ENCODE measurements at regions not wholly inside any gene's neighbourhood (a gene's known extent, or its start where the extent isn't known, plus 50 kb on each side); places are given as distances from the start of the nearest gene placed in this dataset.
"Not testable (repeated sequence)": the region's sequence is repeated elsewhere in the genome, so short reads cannot be mapped to it uniquely, and the experiment has no call there.

DNA sequence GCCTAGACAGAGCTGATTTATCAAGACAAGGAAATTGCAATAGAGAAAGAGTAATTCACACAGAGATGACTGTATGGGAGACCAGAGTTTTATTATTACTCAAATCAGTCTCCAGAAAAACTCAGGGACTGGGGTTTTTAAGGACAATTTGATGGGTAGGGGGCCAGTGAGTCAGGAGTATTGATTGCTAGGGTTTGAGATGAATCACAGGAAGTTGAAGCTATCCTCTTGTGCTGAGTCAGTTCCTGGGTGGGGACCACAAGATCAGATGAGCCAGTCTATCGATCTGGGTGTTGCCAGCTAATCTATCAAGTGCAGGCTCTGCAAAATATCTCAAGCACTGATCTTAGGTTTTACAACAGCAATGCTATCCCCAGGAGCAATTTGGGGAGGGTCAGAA lies 87.4 kb upstream of the TGIF2LY start:
- not testable (repeated sequence) for H3K9me3 Mint-ChIP-seq; H3K4me3 Mint-ChIP-seq; DNase-seq (ENCODE audit: low spot score); H3F3A ChIP-seq (replicated peaks; ENCODE audit: low read depth); H3K4me2 ChIP-seq; H3K36me3 Mint-ChIP-seq (ENCODE audit: low read depth); H3K4me1 ChIP-seq (ENCODE audit: insufficient read depth); H3K27me3 Mint-ChIP-seq (ENCODE audit: insufficient read depth, low read depth, poor library complexity); H4K20me1 ChIP-seq (replicated peaks; ENCODE audit: insufficient read depth); ATAC-seq; H3K9me2 ChIP-seq (ENCODE audit: insufficient read depth); H3K4me1 Mint-ChIP-seq; H3K27ac ChIP-seq (ENCODE audit: low read depth); H3K4me3 ChIP-seq; H3K36me3 ChIP-seq (ENCODE audit: insufficient read depth); H3K27me3 ChIP-seq (ENCODE audit: insufficient read depth); H2AFZ ChIP-seq; H3K79me2 ChIP-seq (replicated peaks; ENCODE audit: insufficient read depth); H3K27ac Mint-ChIP-seq

DNA sequence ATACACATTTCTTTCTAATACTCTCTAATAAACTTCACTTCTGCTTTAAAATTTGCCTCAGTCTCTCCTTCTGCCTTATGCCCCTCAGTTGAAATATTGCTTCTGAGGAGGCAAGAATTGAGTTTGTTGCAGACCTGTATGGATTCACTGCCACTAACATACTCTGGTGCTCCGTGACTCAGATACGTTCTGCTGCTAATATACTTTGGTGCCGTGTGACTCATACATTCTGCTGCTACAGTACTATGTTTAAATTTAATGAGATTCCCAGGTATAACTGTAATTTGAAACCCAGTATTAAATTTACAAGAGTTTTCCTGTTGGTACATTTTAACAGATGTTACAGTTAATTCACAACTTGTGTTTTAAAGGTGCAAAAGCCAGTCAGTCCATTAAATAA lies 84.3 kb upstream of the TGIF2LY start:
- H3K79me2 ChIP-seq (replicated peaks; ENCODE audit: insufficient read depth); H3K9me3 Mint-ChIP-seq; H2AFZ ChIP-seq; H4K20me1 ChIP-seq (replicated peaks; ENCODE audit: insufficient read depth); H3K4me2 ChIP-seq; H3K4me3 ChIP-seq; H3K4me3 Mint-ChIP-seq; H3K9me2 ChIP-seq (ENCODE audit: insufficient read depth); H3K36me3 ChIP-seq (ENCODE audit: insufficient read depth); DNase-seq (ENCODE audit: low spot score); H3K4me1 ChIP-seq (ENCODE audit: insufficient read depth); H3K36me3 Mint-ChIP-seq (ENCODE audit: low read depth); ATAC-seq; H3K27me3 Mint-ChIP-seq (ENCODE audit: insufficient read depth, low read depth, poor library complexity); H3K27me3 ChIP-seq (ENCODE audit: insufficient read depth); H3K4me1 Mint-ChIP-seq; H3F3A ChIP-seq (replicated peaks; ENCODE audit: low read depth); H3K27ac ChIP-seq (ENCODE audit: low read depth); H3K27ac Mint-ChIP-seq: not testable (repeated sequence)

DNA sequence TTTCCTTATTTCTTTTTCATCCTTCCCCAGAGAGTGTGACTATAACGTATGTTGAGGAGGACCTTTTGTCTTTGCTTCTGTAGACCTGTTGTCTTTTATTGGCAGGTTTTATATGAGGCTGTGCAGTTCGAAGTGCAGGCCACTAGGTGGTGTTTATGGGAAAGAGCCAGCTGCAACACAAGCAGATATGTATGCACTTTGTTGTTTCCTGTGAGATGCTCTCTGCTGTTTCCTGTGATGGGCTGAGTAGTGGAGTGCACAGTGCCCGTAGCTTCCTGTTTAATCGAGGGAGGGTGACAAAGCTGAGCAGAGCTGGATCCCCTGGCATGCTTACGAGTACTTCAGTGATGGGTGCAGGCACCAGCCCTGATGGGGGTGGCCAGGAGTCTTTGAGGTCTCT lies 51.8 kb upstream of the TGIF2LY start:
- H3K4me1 Mint-ChIP-seq; H3K36me3 Mint-ChIP-seq (ENCODE audit: low read depth); H3K4me2 ChIP-seq; H3K27me3 ChIP-seq (ENCODE audit: insufficient read depth); H3K36me3 ChIP-seq (ENCODE audit: insufficient read depth); H3K4me3 Mint-ChIP-seq; H3K27ac ChIP-seq (ENCODE audit: low read depth); H3K9me2 ChIP-seq (ENCODE audit: insufficient read depth); H2AFZ ChIP-seq; H3K79me2 ChIP-seq (replicated peaks; ENCODE audit: insufficient read depth); H3K27me3 Mint-ChIP-seq (ENCODE audit: insufficient read depth, low read depth, poor library complexity); H3K4me1 ChIP-seq (ENCODE audit: insufficient read depth); H3K27ac Mint-ChIP-seq; H4K20me1 ChIP-seq (replicated peaks; ENCODE audit: insufficient read depth); H3K9me3 Mint-ChIP-seq; H3K4me3 ChIP-seq; H3F3A ChIP-seq (replicated peaks; ENCODE audit: low read depth): not testable (repeated sequence)
- peak; percentile 60 for DNase-seq (ENCODE audit: low spot score)
- ATAC-seq, result peak; percentile 59
- TF ChIP-seq, protein P1, sequence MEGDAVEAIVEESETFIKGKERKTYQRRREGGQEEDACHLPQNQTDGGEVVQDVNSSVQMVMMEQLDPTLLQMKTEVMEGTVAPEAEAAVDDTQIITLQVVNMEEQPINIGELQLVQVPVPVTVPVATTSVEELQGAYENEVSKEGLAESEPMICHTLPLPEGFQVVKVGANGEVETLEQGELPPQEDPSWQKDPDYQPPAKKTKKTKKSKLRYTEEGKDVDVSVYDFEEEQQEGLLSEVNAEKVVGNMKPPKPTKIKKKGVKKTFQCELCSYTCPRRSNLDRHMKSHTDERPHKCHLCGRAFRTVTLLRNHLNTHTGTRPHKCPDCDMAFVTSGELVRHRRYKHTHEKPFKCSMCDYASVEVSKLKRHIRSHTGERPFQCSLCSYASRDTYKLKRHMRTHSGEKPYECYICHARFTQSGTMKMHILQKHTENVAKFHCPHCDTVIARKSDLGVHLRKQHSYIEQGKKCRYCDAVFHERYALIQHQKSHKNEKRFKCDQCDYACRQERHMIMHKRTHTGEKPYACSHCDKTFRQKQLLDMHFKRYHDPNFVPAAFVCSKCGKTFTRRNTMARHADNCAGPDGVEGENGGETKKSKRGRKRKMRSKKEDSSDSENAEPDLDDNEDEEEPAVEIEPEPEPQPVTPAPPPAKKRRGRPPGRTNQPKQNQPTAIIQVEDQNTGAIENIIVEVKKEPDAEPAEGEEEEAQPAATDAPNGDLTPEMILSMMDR (conservative IDR thresholded peaks at IDR 0.05; ENCODE audit: low read depth in 2 of 2), result peak; percentile 31 to 58

All from GM23338 (cell line).